ENCODE measurements at regions not wholly inside any gene's neighbourhood (a gene's known extent, or its start where the extent isn't known, plus 50 kb on each side); places are given as distances from the start of the nearest gene placed in this dataset.

GRCh38 chr9:71271602-71272001 lies 150.2 kb upstream of the TRPM3 start:
- TF ChIP-seq CTCF (conservative IDR thresholded peaks at IDR 0.05; ENCODE audit: low read depth, low read length) (no peak), EZH2 (IDR thresholded peaks at IDR 0.05; ENCODE audit: low read length, unreplicated experiment) (no peak)

Measured in PC-3 (cell line).